ENCODE measurements at regions not wholly inside any gene's neighbourhood (a gene's known extent, or its start where the extent isn't known, plus 50 kb on each side); places are given as distances from the start of the nearest gene placed in this dataset.

GRCh38 chr5:158376679-158377078 is 517.7 kb upstream of the CLINT1 start:
- ChIA-PET CTCF (no interaction called here), POLR2A (no interaction called here)
- H3K4me3 ChIP-seq (ENCODE audit: low read depth, low read length) = no peak overlapping the region
- TF ChIP-seq, protein P1, sequence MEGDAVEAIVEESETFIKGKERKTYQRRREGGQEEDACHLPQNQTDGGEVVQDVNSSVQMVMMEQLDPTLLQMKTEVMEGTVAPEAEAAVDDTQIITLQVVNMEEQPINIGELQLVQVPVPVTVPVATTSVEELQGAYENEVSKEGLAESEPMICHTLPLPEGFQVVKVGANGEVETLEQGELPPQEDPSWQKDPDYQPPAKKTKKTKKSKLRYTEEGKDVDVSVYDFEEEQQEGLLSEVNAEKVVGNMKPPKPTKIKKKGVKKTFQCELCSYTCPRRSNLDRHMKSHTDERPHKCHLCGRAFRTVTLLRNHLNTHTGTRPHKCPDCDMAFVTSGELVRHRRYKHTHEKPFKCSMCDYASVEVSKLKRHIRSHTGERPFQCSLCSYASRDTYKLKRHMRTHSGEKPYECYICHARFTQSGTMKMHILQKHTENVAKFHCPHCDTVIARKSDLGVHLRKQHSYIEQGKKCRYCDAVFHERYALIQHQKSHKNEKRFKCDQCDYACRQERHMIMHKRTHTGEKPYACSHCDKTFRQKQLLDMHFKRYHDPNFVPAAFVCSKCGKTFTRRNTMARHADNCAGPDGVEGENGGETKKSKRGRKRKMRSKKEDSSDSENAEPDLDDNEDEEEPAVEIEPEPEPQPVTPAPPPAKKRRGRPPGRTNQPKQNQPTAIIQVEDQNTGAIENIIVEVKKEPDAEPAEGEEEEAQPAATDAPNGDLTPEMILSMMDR (IDR thresholded peaks at IDR 0.05; ENCODE audit: insufficient read depth, low read length, missing control alignments) = no peak
- DNase-seq (ENCODE audit: low read depth, low spot score) = no peak

- ChIA-PET POLR2A (no interaction called here), CTCF (no interaction called here)
- TF ChIP-seq, protein P1 (IDR thresholded peaks at IDR 0.05; ENCODE audit: insufficient read depth, low read length, missing control alignments) = no peak
- no peak for DNase-seq (ENCODE audit: low read depth, low spot score)
- no peak overlapping the region for H3K4me3 ChIP-seq (ENCODE audit: low read depth, low read length)
Measured at GRCh38 chr5:158375531-158375930, 516.6 kb upstream of the CLINT1 start.

GRCh38 chr5:158373608-158374395 is 514.9 kb upstream of the CLINT1 start:
- TF ChIP-seq, protein P1 (IDR thresholded peaks at IDR 0.05; ENCODE audit: insufficient read depth, low read length, missing control alignments) = no peak
- no peak overlapping the region for H3K4me3 ChIP-seq (ENCODE audit: low read depth, low read length)
- ChIA-PET CTCF (no interaction called here), POLR2A (no interaction called here)
- no peak for DNase-seq (ENCODE audit: low read depth, low spot score)

DNA sequence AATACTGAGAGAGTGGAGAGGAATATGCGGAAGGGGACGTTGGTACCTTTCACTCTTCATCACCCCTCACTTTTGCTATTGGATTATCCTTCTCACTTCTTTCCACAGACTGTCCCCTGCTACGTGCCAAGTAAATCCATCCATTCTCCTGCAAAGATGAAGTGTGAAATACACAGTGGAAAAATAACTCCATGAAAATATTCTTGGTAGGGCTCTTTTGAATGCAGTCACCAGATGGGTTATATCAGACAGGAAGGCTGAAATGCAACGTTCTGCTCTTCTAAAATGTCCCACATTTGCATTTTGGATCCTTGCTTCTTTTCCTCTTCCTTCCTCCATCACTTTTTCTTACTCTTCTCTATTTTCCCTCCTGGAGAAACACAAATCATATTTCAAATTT is 510.3 kb upstream of the CLINT1 start:
- CTCF ChIA-PET = no interaction called here
- POLR2A ChIA-PET = no interaction called here
- no peak overlapping the region for H3K4me3 ChIP-seq (ENCODE audit: low read depth, low read length)
- no peak for DNase-seq (ENCODE audit: low read depth, low spot score)
- TF ChIP-seq, protein P1 (IDR thresholded peaks at IDR 0.05; ENCODE audit: insufficient read depth, low read length, missing control alignments) = no peak

- ChIA-PET CTCF (no interaction called here), POLR2A (no interaction called here)
- TF ChIP-seq, protein P1 (IDR thresholded peaks at IDR 0.05; ENCODE audit: insufficient read depth, low read length, missing control alignments) = no peak
- no peak for DNase-seq (ENCODE audit: low read depth, low spot score)
- H3K4me3 ChIP-seq (ENCODE audit: low read depth, low read length) = no peak overlapping the region
Measured at GRCh38 chr5:158368686-158369085, 509.7 kb upstream of the CLINT1 start.

DNA sequence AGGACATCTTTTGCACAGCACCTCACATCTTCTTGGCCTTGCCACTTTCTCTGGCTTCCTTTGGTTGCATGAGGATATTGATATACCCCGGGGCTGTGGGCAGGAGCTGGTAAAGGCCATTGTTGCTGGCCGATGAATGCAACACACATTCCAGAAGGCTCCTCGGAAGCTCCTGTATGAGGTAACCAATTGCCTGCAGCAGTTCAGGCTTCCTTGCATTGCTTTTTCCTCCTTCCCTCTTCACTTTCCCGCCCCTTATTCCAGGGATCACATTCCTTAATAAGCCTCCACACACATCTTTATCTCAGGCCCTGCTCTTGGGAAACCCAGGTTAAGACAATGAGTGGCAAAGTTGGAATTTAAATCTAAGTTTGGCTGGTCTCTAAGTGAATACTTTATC is 505.4 kb upstream of the CLINT1 start:
- ChIA-PET POLR2A (no interaction called here), CTCF (no interaction called here)
- no peak for DNase-seq (ENCODE audit: low read depth, low spot score)
- TF ChIP-seq, protein P1 (IDR thresholded peaks at IDR 0.05; ENCODE audit: insufficient read depth, low read length, missing control alignments) = no peak
- no peak overlapping the region for H3K4me3 ChIP-seq (ENCODE audit: low read depth, low read length)
